ENCODE measurements at regions not wholly inside any gene's neighbourhood (a gene's known extent, or its start where the extent isn't known, plus 50 kb on each side); places are given as distances from the start of the nearest gene placed in this dataset.
"Not testable (repeated sequence)": the region's sequence is repeated elsewhere in the genome, so short reads cannot be mapped to it uniquely, and the experiment has no call there.

- no peak for DNase-seq (ENCODE audit: low spot score in 2 of 2)
- H3K9me3 ChIP-seq: no peaks in the 10 kb centered on the region
- no peaks in the 10 kb centered on the region for H3K36me3 ChIP-seq (replicated peaks)
- H3K27me3 ChIP-seq (ENCODE audit: low read depth): no peaks in the 10 kb centered on the region
- no peaks in the 10 kb centered on the region for H3K4me1 ChIP-seq
- no peak overlapping the region for H3K4me3 ChIP-seq
- in situ Hi-C loops (cut with MboI; ENCODE audit: low sequenced_read_pairs): loop anchor here (10.0 kb wide), 1 partner anchor 109 kb away; no protein-coding TSS in a partner anchor
Observed at GRCh38 chr21:23963454-23963853, 1643.8 kb downstream of the MRPL39 start.

- Histone ChIP-seq H3K27me3 (ENCODE audit: low read depth) (no peaks in the 10 kb centered on the region), H3K4me3 (no peak overlapping the region), H3K4me1 (no peaks in the 10 kb centered on the region), H3K36me3 (replicated peaks) (no peaks in the 10 kb centered on the region), H3K9me3 (no peaks in the 10 kb centered on the region)
- DNase-seq (ENCODE audit: low spot score in 2 of 2): no peak
- in situ Hi-C loops (cut with MboI; ENCODE audit: low sequenced_read_pairs): loop anchor here (10.0 kb wide), 1 partner anchor 106 kb away; no protein-coding TSS in a partner anchor
Observed at GRCh38 chr21:23960769-23961168, 1646.5 kb downstream of the MRPL39 start.

- H3K4me3 ChIP-seq: no peak overlapping the region
- DNase-seq (ENCODE audit: low spot score in 2 of 2): no peak
- H3K27me3 ChIP-seq (ENCODE audit: low read depth): no peaks in the 10 kb centered on the region
- no peaks in the 10 kb centered on the region for H3K36me3 ChIP-seq (replicated peaks)
- in situ Hi-C loops (cut with MboI; ENCODE audit: low sequenced_read_pairs): no loop called here
- no peaks in the 10 kb centered on the region for H3K4me1 ChIP-seq
- no peaks in the 10 kb centered on the region for H3K9me3 ChIP-seq
Observed at GRCh38 chr21:23955135-23955843, 1652.0 kb downstream of the MRPL39 start.

- in situ Hi-C loops (cut with MboI; ENCODE audit: low sequenced_read_pairs): no loop called here
- Histone ChIP-seq H3K27me3 (ENCODE audit: low read depth) (no peaks in the 10 kb centered on the region), H3K4me3 (no peak overlapping the region), H3K36me3 (replicated peaks) (no peaks in the 10 kb centered on the region), H3K9me3 (no peaks in the 10 kb centered on the region), H3K4me1 (no peaks in the 10 kb centered on the region)
- no peak for DNase-seq (ENCODE audit: low spot score in 2 of 2)
Observed at GRCh38 chr21:23952269-23952668, 1655.0 kb downstream of the MRPL39 start.

- H3K36me3 ChIP-seq (replicated peaks): no peaks in the 10 kb centered on the region
- in situ Hi-C loops (cut with MboI; ENCODE audit: low sequenced_read_pairs): no loop called here
- DNase-seq (ENCODE audit: low spot score in 2 of 2): no peak
- H3K4me3 ChIP-seq: no peak overlapping the region
- H3K27me3 ChIP-seq (ENCODE audit: low read depth): no peaks in the 10 kb centered on the region
- no peaks in the 10 kb centered on the region for H3K9me3 ChIP-seq
- H3K4me1 ChIP-seq: no peaks in the 10 kb centered on the region
Observed at GRCh38 chr21:23951251-23951650, 1656.0 kb downstream of the MRPL39 start.

- H3K4me1 ChIP-seq: no peaks in the 10 kb centered on the region
- H3K4me3 ChIP-seq: no peak overlapping the region
- H3K9me3 ChIP-seq: no peaks in the 10 kb centered on the region
- no peaks in the 10 kb centered on the region for H3K36me3 ChIP-seq (replicated peaks)
- H3K27me3 ChIP-seq (ENCODE audit: low read depth): no peaks in the 10 kb centered on the region
- in situ Hi-C loops (cut with MboI; ENCODE audit: low sequenced_read_pairs): no loop called here
- DNase-seq (ENCODE audit: low spot score in 2 of 2): no peak
Observed at GRCh38 chr21:23950344-23950743, 1656.9 kb downstream of the MRPL39 start.

- DNase-seq (ENCODE audit: low spot score in 2 of 2): no peak
- Histone ChIP-seq H3K4me1 (no peaks in the 10 kb centered on the region), H3K9me3 (no peaks in the 10 kb centered on the region), H3K4me3 (no peak overlapping the region), H3K27me3 (ENCODE audit: low read depth) (no peaks in the 10 kb centered on the region), H3K36me3 (replicated peaks) (no peaks in the 10 kb centered on the region)
- in situ Hi-C loops (cut with MboI; ENCODE audit: low sequenced_read_pairs): no loop called here
Observed at GRCh38 chr21:23949493-23949892, 1657.8 kb downstream of the MRPL39 start.

GRCh38 chr21:23939369-23940065 lies 1667.8 kb downstream of the MRPL39 start:
- Histone ChIP-seq H3K4me1 (no peaks in the 10 kb centered on the region), H3K27me3 (ENCODE audit: low read depth) (no peaks in the 10 kb centered on the region), H3K9me3 (no peaks in the 10 kb centered on the region), H3K4me3 (no peak overlapping the region), H3K36me3 (replicated peaks) (no peaks in the 10 kb centered on the region)
- DNase-seq (ENCODE audit: low spot score in 2 of 2): no peak
- in situ Hi-C loops (cut with MboI; ENCODE audit: low sequenced_read_pairs): no loop called here

GRCh38 chr21:23936991-23937390 lies 1670.3 kb downstream of the MRPL39 start:
- in situ Hi-C loops (cut with MboI; ENCODE audit: low sequenced_read_pairs): no loop called here
- no peak overlapping the region for H3K4me3 ChIP-seq

GRCh38 chr21:23936224-23936623 lies 1671.1 kb downstream of the MRPL39 start:
- peak in 1 of 2 experiments; percentile 35 for DNase-seq (ENCODE audit: low spot score in 2 of 2)
- Histone ChIP-seq H3K36me3 (replicated peaks) (no peaks in the 10 kb centered on the region), H3K4me1 (no peaks in the 10 kb centered on the region), H3K4me3 (no peak overlapping the region), H3K9me3 (no peaks in the 10 kb centered on the region), H3K27me3 (ENCODE audit: low read depth) (no peaks in the 10 kb centered on the region)
- in situ Hi-C loops (cut with MboI; ENCODE audit: low sequenced_read_pairs): no loop called here

More at GRCh38 chr21:23936991-23937390, 1670.3 kb downstream of the MRPL39 start:
- no peaks in the 10 kb centered on the region for H3K9me3 ChIP-seq
- H3K36me3 ChIP-seq (replicated peaks): no peaks in the 10 kb centered on the region
- H3K4me1 ChIP-seq: no peaks in the 10 kb centered on the region
- H3K27me3 ChIP-seq (ENCODE audit: low read depth): no peaks in the 10 kb centered on the region
- no peak for DNase-seq (ENCODE audit: low spot score in 2 of 2)

GRCh38 chr21:23930565-23930964 lies 1676.7 kb downstream of the MRPL39 start:
- in situ Hi-C loops (cut with MboI; ENCODE audit: low sequenced_read_pairs): no loop called here
- DNase-seq (ENCODE audit: low spot score in 2 of 2): no peak

GRCh38 chr21:23926430-23926829 lies 1680.9 kb downstream of the MRPL39 start:
- H3K4me3 ChIP-seq; H3K4me1 ChIP-seq; H3K27me3 ChIP-seq (ENCODE audit: low read depth); DNase-seq (ENCODE audit: low spot score in 2 of 2); in situ Hi-C loops (cut with MboI; ENCODE audit: low sequenced_read_pairs); H3K36me3 ChIP-seq (replicated peaks); H3K9me3 ChIP-seq: not testable (repeated sequence)

More at GRCh38 chr21:23930565-23930964, 1676.7 kb downstream of the MRPL39 start:
- no peaks in the 10 kb centered on the region for H3K9me3 ChIP-seq
- H3K36me3 ChIP-seq (replicated peaks): no peaks in the 10 kb centered on the region
- H3K4me3 ChIP-seq: no peak overlapping the region
- no peaks in the 10 kb centered on the region for H3K4me1 ChIP-seq
- no peaks in the 10 kb centered on the region for H3K27me3 ChIP-seq (ENCODE audit: low read depth)

GRCh38 chr21:23921670-23922418 lies 1685.4 kb downstream of the MRPL39 start:
- Histone ChIP-seq H3K27me3 (ENCODE audit: low read depth) (no peaks in the 10 kb centered on the region), H3K4me1 (no peaks in the 10 kb centered on the region), H3K36me3 (replicated peaks) (no peaks in the 10 kb centered on the region), H3K4me3 (no peak overlapping the region), H3K9me3 (no peaks in the 10 kb centered on the region)
- no peak for DNase-seq (ENCODE audit: low spot score in 2 of 2)
- in situ Hi-C loops (cut with MboI; ENCODE audit: low sequenced_read_pairs): no loop called here

GRCh38 chr21:23900727-23901126 lies 1706.6 kb downstream of the MRPL39 start:
- no peaks in the 10 kb centered on the region for H3K4me1 ChIP-seq
- H3K9me3 ChIP-seq: 0 out of 2 replicates have a peak, but pooled peaks cover 4% of the 10 kb centered on the region
- H3K36me3 ChIP-seq (replicated peaks): no peaks in the 10 kb centered on the region
- in situ Hi-C loops (cut with MboI; ENCODE audit: low sequenced_read_pairs): no loop called here
- H3K4me3 ChIP-seq: no peak overlapping the region
- H3K27me3 ChIP-seq (ENCODE audit: low read depth): no peaks in the 10 kb centered on the region
- DNase-seq (ENCODE audit: low spot score in 2 of 2): no peak
